ENCODE measurements at regions not wholly inside any gene's neighbourhood (a gene's known extent, or its start where the extent isn't known, plus 50 kb on each side); places are given as distances from the start of the nearest gene placed in this dataset.

DNA sequence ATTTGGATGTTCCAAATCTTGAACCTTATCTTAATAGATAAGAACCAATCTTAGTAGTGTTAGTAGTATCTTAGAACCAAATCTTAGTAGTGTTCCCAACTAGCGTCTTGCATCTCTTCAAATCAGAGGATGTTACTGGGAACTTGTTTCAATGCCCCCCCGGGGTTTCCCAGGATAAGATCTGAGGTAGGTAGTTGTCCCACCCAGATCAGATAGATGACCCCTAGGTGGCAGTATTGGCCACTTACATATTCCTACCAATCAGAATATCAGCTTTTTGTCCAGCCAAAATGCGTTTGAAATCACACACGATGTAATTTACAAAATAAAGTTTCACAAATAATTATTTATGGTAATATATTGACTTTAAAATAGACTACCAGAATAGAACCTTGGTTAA lies 314.8 kb downstream of the MBD2 start:
- ChIA-PET POLR2A (no interaction called here), CTCF (interaction anchor here (0.7 to 1.8 kb wide), 2 partner anchors 216 to 219 kb away, joined by 4 to 6 read pairs; no protein-coding TSS in a partner anchor)

GRCh38 chr18:53907921-53908320 lies 316.5 kb downstream of the MBD2 start:
- ChIA-PET POLR2A (no interaction called here), CTCF (interaction anchor here (1.0 to 2.6 kb wide), 3 partner anchors 209 to 220 kb away, joined by 3 to 12 read pairs (median 9); no protein-coding TSS in a partner anchor)
- DNase-seq (ENCODE audit: low read depth, low spot score), result no peak
- no peak for TF ChIP-seq CTCF (IDR thresholded peaks at IDR 0.05; ENCODE audit: insufficient read depth, low read length, missing control alignments)
- H3K4me3 ChIP-seq (ENCODE audit: low read depth, low read length), result no peak overlapping the region

More for the DNA sequence above, 314.8 kb downstream of the MBD2 start:
- H3K4me3 ChIP-seq (ENCODE audit: low read depth, low read length), result no peak overlapping the region
- TF ChIP-seq CTCF (IDR thresholded peaks at IDR 0.05; ENCODE audit: insufficient read depth, low read length, missing control alignments), result peak; percentile 20
- no peak for DNase-seq (ENCODE audit: low read depth, low spot score)

- ChIA-PET CTCF (interaction anchor here (2.4 to 2.6 kb wide), 2 partner anchors 213 to 221 kb away, joined by 9 to 12 read pairs; no protein-coding TSS in a partner anchor), POLR2A (no interaction called here)
- TF ChIP-seq CTCF (IDR thresholded peaks at IDR 0.05; ENCODE audit: insufficient read depth, low read length, missing control alignments), result no peak
- no peak overlapping the region for H3K4me3 ChIP-seq (ENCODE audit: low read depth, low read length)
- DNase-seq (ENCODE audit: low read depth, low spot score), result no peak
Observed at GRCh38 chr18:53906681-53907080, 317.8 kb downstream of the MBD2 start.

- POLR2A ChIA-PET, result no interaction called here
- no peak overlapping the region for H3K4me3 ChIP-seq (ENCODE audit: low read depth, low read length)
- no peak for TF ChIP-seq CTCF (IDR thresholded peaks at IDR 0.05; ENCODE audit: insufficient read depth, low read length, missing control alignments)
- no peak for DNase-seq (ENCODE audit: low read depth, low spot score)
- CTCF ChIA-PET, result no interaction called here
Observed at GRCh38 chr18:53894675-53895442, 329.6 kb downstream of the MBD2 start.

DNA sequence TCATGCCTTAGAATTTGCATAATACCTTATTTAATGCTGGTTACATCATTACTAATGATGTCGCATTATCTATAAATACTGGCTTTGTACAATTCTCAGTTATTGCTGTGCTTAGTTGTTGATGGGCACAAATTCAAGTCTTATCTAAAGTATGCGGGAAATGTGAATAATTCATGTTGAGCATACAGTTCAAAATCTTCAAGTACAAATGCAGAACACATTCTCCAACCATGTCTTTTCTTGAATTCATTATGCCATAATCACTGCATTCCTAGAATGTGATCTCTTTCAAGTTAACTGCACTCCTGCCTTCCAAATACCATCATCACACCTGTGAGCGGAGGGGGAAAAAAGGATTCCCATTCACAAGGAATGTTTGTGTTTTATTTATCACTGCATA lies 337.0 kb downstream of the MBD2 start:
- no peak overlapping the region for H3K4me3 ChIP-seq (ENCODE audit: low read depth, low read length)
- POLR2A ChIA-PET, result no interaction called here
- TF ChIP-seq CTCF (IDR thresholded peaks at IDR 0.05; ENCODE audit: insufficient read depth, low read length, missing control alignments), result no peak
- no peak for DNase-seq (ENCODE audit: low read depth, low spot score)
- CTCF ChIA-PET, result no interaction called here

- DNase-seq (ENCODE audit: low read depth, low spot score), result no peak
- ChIA-PET POLR2A (no interaction called here), CTCF (no interaction called here)
- no peak for TF ChIP-seq CTCF (IDR thresholded peaks at IDR 0.05; ENCODE audit: insufficient read depth, low read length, missing control alignments)
- no peak overlapping the region for H3K4me3 ChIP-seq (ENCODE audit: low read depth, low read length)
Observed at GRCh38 chr18:53886058-53886457, 338.4 kb downstream of the MBD2 start.

Measured in AG04449 (cell line).